ENCODE measurements at regions not wholly inside any gene's neighbourhood (a gene's known extent, or its start where the extent isn't known, plus 50 kb on each side); places are given as distances from the start of the nearest gene placed in this dataset.
"Not testable (repeated sequence)": the region's sequence is repeated elsewhere in the genome, so short reads cannot be mapped to it uniquely, and the experiment has no call there.

GRCh38 chr20:30164389-30164788 lies 1093.1 kb upstream of the DEFB115 start:
- not testable (repeated sequence) for DNase-seq

DNA sequence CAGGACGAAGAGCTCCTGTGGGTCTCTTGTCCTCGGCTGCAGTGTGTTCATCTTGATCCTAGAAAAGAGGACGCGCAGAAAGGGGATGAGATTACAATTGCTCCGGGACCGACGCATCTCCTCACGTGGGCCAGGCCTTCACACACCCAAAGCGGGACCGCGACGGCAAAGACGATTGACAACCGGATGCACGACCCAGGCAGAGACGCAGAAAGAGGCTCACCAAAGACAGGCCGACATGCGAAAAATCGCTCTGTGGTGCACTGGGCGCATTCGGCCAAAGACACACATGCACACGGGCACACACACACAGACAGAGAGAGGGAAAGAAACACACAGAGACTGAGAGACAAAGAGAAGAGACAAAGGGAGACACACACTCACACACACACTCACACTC lies 1089.9 kb upstream of the DEFB115 start:
- no peak for DNase-seq

GRCh38 chr20:30168025-30168799 lies 1089.3 kb upstream of the DEFB115 start:
- no peak for DNase-seq

DNA sequence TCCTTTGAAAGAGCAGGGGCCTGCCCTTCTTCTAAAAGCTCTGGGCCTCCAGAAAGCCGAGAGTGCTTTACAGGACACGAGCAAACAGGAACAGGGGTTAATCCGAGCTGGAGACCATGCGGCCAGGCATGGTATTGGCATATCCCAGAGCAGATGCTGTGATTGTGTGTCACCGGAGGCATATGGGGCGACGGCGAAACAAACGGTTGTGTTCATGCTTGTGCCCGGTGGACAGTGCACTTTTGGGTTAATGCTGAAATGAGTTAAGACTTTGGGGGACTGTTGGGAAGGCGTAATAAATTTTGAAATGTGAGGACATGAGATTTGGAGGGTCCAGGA lies 1088.7 kb upstream of the DEFB115 start:
- DNase-seq: no peak

DNA sequence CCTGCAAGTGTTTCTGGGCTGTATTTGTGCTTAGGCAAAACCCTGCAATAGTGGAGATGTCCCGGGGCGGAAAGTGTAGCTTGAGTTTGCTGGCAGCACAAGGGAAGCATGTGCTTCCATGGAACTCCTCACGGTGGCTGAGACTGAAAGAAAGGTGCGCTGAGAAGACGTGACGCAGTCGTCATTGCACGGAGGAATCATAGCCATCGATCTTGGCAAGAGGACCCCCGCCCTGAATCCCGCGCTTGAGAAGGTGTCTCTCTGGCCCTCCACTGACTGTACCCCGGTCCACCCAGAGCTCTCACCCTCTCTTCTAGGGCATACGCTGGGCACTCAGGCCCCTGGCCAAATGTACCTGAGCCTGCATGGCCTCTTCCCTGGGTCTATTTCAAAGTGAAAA lies 1081.8 kb upstream of the DEFB115 start:
- DNase-seq: no peak

GRCh38 chr20:30183124-30183523 lies 1074.3 kb upstream of the DEFB115 start:
- DNase-seq: not testable (repeated sequence)

DNA sequence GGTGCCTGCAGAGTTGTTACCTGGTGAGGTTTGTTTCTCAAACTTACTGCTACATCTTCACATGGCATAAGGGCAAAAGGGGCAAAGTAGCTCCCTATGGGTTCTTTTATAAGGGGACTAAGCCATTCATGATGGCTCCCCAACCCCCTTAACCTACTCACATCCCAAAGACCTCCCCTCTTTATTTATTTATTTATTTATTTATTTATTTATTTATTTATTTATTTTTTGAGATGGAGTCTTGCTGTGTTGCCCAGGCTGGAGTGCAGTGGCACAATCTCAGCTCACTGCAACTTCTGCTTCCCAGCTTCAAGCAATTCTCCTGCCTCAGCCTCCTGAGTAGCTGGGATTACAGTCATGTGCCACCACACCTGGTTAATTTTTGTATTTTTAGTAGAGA lies 1065.7 kb upstream of the DEFB115 start:
- not testable (repeated sequence) for DNase-seq

GRCh38 chr20:30234477-30234876 lies 1023.0 kb upstream of the DEFB115 start:
- DNase-seq: not testable (repeated sequence)

DNA sequence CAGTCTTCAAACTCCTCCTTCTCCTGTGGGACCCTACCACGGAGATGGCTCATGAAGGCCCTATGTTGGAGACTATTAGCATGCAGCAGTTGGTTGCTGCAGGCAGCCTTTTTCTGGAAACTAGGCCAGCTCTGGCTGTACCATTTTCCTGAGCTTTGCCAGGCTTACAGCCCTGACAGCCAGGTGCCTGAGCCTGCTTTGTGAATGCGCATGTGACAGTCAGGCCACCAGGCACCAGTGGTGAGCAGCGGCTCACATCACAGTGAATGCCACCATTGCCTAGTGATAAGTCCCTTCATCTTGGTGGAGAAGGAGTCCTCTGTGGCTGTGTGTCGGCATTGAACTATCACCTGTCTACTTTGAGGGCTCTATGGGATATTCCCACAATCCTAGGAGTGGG lies 982.4 kb upstream of the DEFB115 start:
- not testable (repeated sequence) for DNase-seq

- DNase-seq: no peak
Observed at GRCh38 chr20:30281584-30282197, 975.8 kb upstream of the DEFB115 start.

- DNase-seq: peak; percentile 50
Observed at GRCh38 chr20:30283476-30284280, 973.8 kb upstream of the DEFB115 start.

- DNase-seq: no peak
Observed at GRCh38 chr20:30284281-30284905, 973.1 kb upstream of the DEFB115 start.

- no peak for DNase-seq
Observed at GRCh38 chr20:30285677-30286076, 971.8 kb upstream of the DEFB115 start.

- DNase-seq: no peak
Observed at GRCh38 chr20:30286157-30286556, 971.3 kb upstream of the DEFB115 start.

DNA sequence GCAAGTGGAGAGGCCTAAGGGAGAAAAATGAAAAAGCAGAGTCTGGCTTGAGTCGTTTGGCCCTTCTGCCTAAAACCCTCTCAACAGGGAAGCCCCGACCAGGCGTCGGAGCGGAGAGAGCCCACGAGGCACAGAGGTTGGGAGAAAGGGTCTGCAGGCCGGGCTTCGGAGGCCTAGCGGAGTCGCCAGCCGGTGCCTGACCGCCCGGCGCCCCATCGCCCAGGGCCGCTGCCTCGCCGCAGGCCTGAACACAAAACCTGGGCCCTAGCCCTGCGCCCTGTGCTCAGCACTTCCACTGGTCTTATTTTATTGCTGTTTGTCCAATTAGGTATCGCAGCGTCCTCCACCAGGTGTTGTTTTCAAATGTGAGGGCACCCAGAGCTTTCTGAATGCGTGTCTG lies 970.0 kb upstream of the DEFB115 start:
- DNase-seq: not testable (repeated sequence)

GRCh38 chr20:30288346-30288745 lies 969.1 kb upstream of the DEFB115 start:
- DNase-seq: no peak

GRCh38 chr20:30289049-30289448 lies 968.4 kb upstream of the DEFB115 start:
- not testable (repeated sequence) for DNase-seq

DNA sequence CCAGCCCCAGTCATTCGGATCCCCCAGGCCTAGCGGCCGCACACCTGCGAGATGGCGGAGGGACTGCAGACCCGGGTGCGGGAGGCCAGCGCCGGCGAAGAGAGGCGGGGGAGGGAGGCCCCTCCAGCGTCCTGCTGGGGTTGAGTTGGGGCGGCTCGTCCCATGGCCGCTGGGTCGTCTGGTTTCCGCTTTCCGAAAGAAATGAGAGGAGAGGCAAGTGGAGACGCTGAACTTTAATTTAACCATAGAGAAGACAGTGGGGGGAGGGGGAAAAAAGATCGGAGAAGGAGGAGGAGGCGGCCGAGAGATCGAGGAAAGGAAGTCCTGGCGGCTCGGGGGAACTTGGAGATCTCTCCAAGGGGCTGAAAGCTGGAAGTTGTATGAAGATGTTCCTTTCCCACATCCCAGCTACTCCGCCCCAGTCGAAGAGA lies 967.7 kb upstream of the DEFB115 start:
- not testable (repeated sequence) for DNase-seq

DNA sequence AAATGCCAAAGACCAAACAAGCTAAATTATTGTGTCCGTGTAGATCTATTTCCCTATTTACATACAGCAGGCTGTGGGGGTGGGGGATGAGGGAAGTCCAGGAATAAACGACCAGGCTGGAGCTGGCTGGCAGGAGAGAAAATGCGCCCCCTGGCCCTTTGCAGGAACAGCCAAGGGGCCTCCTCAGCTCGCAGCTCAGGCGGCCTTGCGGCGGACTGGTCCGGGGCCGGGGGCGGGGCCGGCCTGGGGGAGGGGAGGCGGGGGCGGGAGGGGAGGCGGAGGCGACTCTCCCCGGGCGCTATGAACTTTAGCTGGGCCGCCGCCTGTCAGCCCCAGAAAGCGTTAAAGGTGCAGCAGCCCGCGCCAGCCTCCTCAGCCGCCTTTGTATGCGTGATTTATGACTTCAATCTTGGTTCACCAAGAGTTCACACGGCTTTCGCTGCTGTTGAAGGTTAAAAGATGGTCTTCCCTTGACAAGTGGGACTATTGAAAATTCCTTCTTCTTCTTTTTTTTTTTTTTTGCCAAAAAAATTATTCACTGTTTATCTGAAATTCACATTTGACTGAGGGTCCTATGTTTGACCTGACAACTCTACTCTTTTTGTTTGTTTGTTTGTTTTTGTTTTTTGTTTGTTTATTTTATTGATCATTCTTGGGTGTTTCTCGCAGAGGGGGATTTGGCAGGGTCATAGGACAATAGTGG lies 967.0 kb upstream of the DEFB115 start:
- DNase-seq: peak; percentile 24

DNA sequence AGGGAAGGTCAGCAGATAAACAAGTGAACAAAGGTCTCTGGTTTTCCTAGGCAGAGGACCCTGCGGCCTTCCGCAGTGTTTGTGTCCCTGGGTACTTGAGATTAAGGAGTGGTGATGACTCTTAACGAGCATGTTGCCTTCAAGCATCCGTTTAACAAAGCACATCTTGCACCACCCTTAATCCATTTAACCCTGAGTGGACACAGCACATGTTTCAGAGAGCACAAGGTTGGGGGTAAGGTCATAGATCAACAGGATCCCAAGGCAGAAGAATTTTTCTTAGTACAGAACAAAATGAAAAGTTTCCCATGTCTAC lies 966.4 kb upstream of the DEFB115 start:
- DNase-seq: not testable (repeated sequence)

DNA sequence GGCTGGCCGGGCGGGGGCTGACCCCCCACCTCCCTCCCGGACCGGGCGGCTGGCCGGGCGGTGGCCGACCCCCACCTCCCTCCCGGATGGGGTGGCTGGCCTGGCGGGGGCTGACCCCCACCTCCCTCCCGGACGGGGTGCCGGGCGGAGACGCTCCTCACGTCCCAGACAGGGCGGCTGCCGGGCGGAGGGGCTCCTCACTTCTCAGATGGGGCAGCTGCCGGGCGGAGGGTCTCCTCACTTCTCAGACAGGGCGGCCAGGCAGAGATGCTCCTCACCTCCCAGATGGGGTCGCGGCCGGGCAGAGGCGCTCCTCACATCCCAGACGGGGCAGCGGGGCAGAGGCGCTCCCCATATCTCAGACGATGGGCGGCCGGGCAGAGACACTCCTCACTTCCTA lies 965.8 kb upstream of the DEFB115 start:
- DNase-seq: not testable (repeated sequence)

- DNase-seq: not testable (repeated sequence)
Observed at GRCh38 chr20:30295396-30295795, 962.1 kb upstream of the DEFB115 start.

DNA sequence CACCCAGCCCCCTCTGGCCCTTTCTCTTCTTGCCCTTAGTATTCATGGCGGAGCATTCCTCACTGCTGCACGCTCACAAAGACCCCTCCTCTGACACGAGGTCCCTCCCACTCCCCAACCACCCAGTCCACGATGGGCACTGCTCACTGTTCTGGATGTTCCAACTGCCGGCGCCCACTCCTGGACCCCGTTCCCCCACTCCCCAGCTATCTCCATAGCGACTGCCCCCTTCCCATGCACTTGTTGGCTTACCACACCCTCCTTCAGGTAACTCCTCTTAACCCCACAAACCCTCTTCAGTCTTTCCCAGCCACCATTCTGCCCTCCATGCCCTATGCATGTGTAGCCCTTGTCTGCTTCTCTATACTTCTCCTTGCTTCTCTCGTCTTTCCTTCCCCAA lies 961.5 kb upstream of the DEFB115 start:
- not testable (repeated sequence) for DNase-seq

Measured in femur (tissue), 1 donor.